K562 (cell line): ENCODE measurements at regions not wholly inside any gene's neighbourhood (a gene's known extent, or its start where the extent isn't known, plus 50 kb on each side); places are given as distances from the start of the nearest gene placed in this dataset.

ENCODE experiments used
- ATAC-seq: fragments of 200-7000 bp; cut with Tn5 transposase; 3 replicates; pipeline ENCODE4 v1.9.1; 2020; ENCODE audit warnings: moderate library complexity
- BruUV-seq: library from RNA; stranded (reverse); fragments of 400-500 nt; replicated peaks from 2 replicates; lab custom pipeline; 2021; lab: Mats Ljungman, UMichigan
- CTCF ChIA-PET: fragments of 300-600 bp; formaldehyde crosslinking; extraction: SDS; loops from one replicate; lab custom pipeline; 2021; ENCODE audit warnings: low intra/inter-chr PET ratio; lab: Yijun Ruan, JAX
- POLR2A ChIA-PET: fragments of 300-600, 350-650 bp; sonication (Branson Sonifier 250); formaldehyde crosslinking; extraction: SDS; loops from one replicate; lab custom pipeline; 2021; ENCODE audit warnings: antibody characterized with exemption, inconsistent platforms; lab: Yijun Ruan, JAX
- DNase-seq, 4 experiments: peaks; one replicate each; pipeline versions ENCODE4 v3.0.0 to v3.0.0-alpha.2; 2011 to 2018; ENCODE audit warnings: low spot score in 3 of 4, mixed read lengths in 3 of 4; ENCODE audit errors: extremely low read depth in 1 of 4
- FAIRE-seq: peaks from 2 replicates; lab custom pipeline; 2011; peaks lifted over from hg19 to GRCh38; lab: Jason Lieb, UNC
- H2AFZ ChIP-seq: 2 replicates; pipeline ENCODE4 v1.6.0; 2011; ENCODE audit warnings: low read depth, low read length, control low read depth, inconsistent platforms
- H3K27ac ChIP-seq: fragments of 200-600 bp; 3 replicates; pipeline ENCODE4 v1.8.0; 2011; ENCODE audit warnings: low read depth, mild to moderate bottlenecking, control low read depth, inconsistent platforms, low read length, moderate library complexity, mixed read lengths; ENCODE audit errors: extremely low read depth
- H3K27me3 ChIP-seq, 2 experiments: fragments of 300-600 bp in 1 of 2; 2 replicates in 1 of 2; 3 replicates in 1 of 2; pipeline versions ENCODE4 v1.6.0 to v1.8.0; 2011; ENCODE audit warnings: inconsistent platforms in 2 of 2, low read length in 2 of 2, mild to moderate bottlenecking in 1 of 2, mixed read lengths in 1 of 2, moderate library complexity in 1 of 2; ENCODE audit not compliant: control insufficient read depth in 2 of 2, insufficient read depth in 2 of 2
- H3K36me3 ChIP-seq: fragments of 300-600 bp; 3 replicates; pipeline ENCODE4 v1.8.0; 2011; ENCODE audit warnings: mild to moderate bottlenecking, low read length, inconsistent platforms; ENCODE audit not compliant: control insufficient read depth, insufficient read depth
- H3K4me1 ChIP-seq, 2 experiments: fragments of 200-600 bp in 1 of 2; replicated peaks in 1 of 2; 2 replicates in 1 of 2; 3 replicates in 1 of 2; pipeline versions ENCODE4 v1.5.1 to v1.8.0; 2011; ENCODE audit warnings: inconsistent platforms in 2 of 2, low read length in 2 of 2, mild to moderate bottlenecking in 1 of 2, mixed read lengths in 1 of 2, moderate library complexity in 1 of 2; ENCODE audit not compliant: control insufficient read depth in 2 of 2, insufficient read depth in 2 of 2
- H3K4me2 ChIP-seq: 2 replicates; pipeline ENCODE4 v1.6.1; 2011; ENCODE audit warnings: low read length, control low read depth, inconsistent platforms, mixed read lengths; ENCODE audit not compliant: insufficient read depth
- H3K4me3 ChIP-seq: fragments of 200-600 bp; sonication (generic), shearing (Covaris generic); 2 replicates; pipeline ENCODE4 v1.5.1; 2016; ENCODE audit warnings: control low read depth, inconsistent platforms
- H3K79me2 ChIP-seq: fragments of 200-600 bp; 3 replicates; pipeline ENCODE4 v1.8.0; 2011; ENCODE audit warnings: low read length, inconsistent platforms; ENCODE audit not compliant: control insufficient read depth, insufficient read depth
- H3K9ac ChIP-seq, 2 experiments: 2 replicates each; pipeline versions ENCODE4 v1.6.0 to v1.6.1; 2011; ENCODE audit warnings: low read depth in 2 of 2, low read length in 2 of 2, control low read depth in 1 of 2, inconsistent platforms in 1 of 2, mild to moderate bottlenecking in 1 of 2, mixed read lengths in 1 of 2; ENCODE audit not compliant: insufficient read depth in 1 of 2
- H3K9me1 ChIP-seq: one replicate; pipeline ENCODE4 v1.6.0; 2011; ENCODE audit warnings: inconsistent platforms, mild to moderate bottlenecking, low read length, moderate library complexity; ENCODE audit not compliant: control insufficient read depth, insufficient read depth
- H3K9me3 ChIP-seq: replicated peaks from 2 replicates; pipeline ENCODE4 v1.5.1; 2011; ENCODE audit warnings: low read depth, low read length, inconsistent platforms; ENCODE audit not compliant: control insufficient read depth, insufficient read depth
- H4K20me1 ChIP-seq: replicated peaks from 2 replicates; pipeline ENCODE4 v1.6.1; 2011; ENCODE audit warnings: low read length, inconsistent platforms, mixed read lengths; ENCODE audit not compliant: control insufficient read depth, insufficient read depth
- ATF6 ChIP-seq: sonication (generic); formaldehyde crosslinking; IDR thresholded peaks from 2 replicates; pipeline ENCODE4 v1.4.0; 2020; ENCODE audit warnings: mild to moderate bottlenecking, missing genetic modification reagents
- CBX1 ChIP-seq: sonication (generic); IDR thresholded peaks from 2 replicates; pipeline ENCODE4 v1.6.1; 2016; ENCODE audit warnings: antibody characterized with exemption, low read depth, mild to moderate bottlenecking
- COPS2 ChIP-seq: fragments of 450-650 bp; conservative IDR thresholded peaks from 2 replicates; pipeline ENCODE4 v1.6.1; 2016; ENCODE audit warnings: mild to moderate bottlenecking, moderate library complexity
- FOS ChIP-seq: IDR thresholded peaks from 3 replicates; pipeline ENCODE4 v1.6.1; 2011; ENCODE audit not compliant: insufficient read length; ENCODE audit errors: extremely low read depth
- GTF2F1 ChIP-seq: IDR thresholded peaks from 2 replicates; pipeline ENCODE4 v1.6.1; 2011; ENCODE audit warnings: low read depth, low read length, improper control_type of control experiment
- HMG20B ChIP-seq: fragments of 250-450 bp; sonication (Bioruptor Pico); IDR thresholded peaks from 2 replicates; pipeline ENCODE4 v1.5.0; 2021; ENCODE audit warnings: mild to moderate bottlenecking
- KDM2B ChIP-seq: fragments of 250-450 bp; sonication (Bioruptor Pico); IDR thresholded peaks from 2 replicates; pipeline ENCODE4 v1.8.0; 2021; ENCODE audit warnings: mild to moderate bottlenecking, moderate library complexity
- LCOR ChIP-seq: sonication (generic); formaldehyde crosslinking; IDR thresholded peaks from 2 replicates; pipeline ENCODE4 v1.8.0; 2022; ENCODE audit warnings: mild to moderate bottlenecking, missing genetic modification reagents
- MBD2 ChIP-seq: sonication (generic); IDR thresholded peaks from 2 replicates; pipeline ENCODE4 v1.6.1; 2016; ENCODE audit warnings: low read depth, borderline replicate concordance
- POLR3A ChIP-seq: IDR thresholded peaks from 2 replicates; pipeline ENCODE4 v1.6.1; 2011; ENCODE audit warnings: borderline replicate concordance, mild to moderate bottlenecking, moderate library complexity; ENCODE audit not compliant: insufficient read length, insufficient read depth; ENCODE audit errors: extremely low read depth
- RNF219 ChIP-seq: fragments of 250-450 bp; sonication (Bioruptor Pico); IDR thresholded peaks from 2 replicates; pipeline ENCODE4 v1.5.0; 2022; ENCODE audit warnings: mild to moderate bottlenecking
- SAFB ChIP-seq: fragments of 200-400 bp; formaldehyde crosslinking; IDR thresholded peaks from 2 replicates; pipeline ENCODE4 v1.6.1; 2017; ENCODE audit warnings: low read depth, low read length, borderline replicate concordance
- SMAD3 ChIP-seq: fragments of 450-650 bp; formaldehyde crosslinking; conservative IDR thresholded peaks from 2 replicates; pipeline ENCODE4 v1.4.0; 2020; ENCODE audit warnings: mild to moderate bottlenecking
- U2AF1 ChIP-seq: fragments of 200-400 bp; formaldehyde crosslinking; optimal IDR thresholded peaks from 2 replicates; pipeline ENCODE3; 2017; ENCODE audit warnings: mild to moderate bottlenecking, low read depth, low read length, moderate library complexity
- ZBTB17 ChIP-seq: fragments of 450-650 bp; formaldehyde crosslinking; IDR thresholded peaks from 2 replicates; pipeline ENCODE4 v1.4.0; 2020; ENCODE audit warnings: mild to moderate bottlenecking
- WGBS: fragments of 100-300 bp; shearing (Covaris generic); methylation state at CpG from one replicate; pipeline ENCODE4 v1.1.6; 2016; ENCODE audit warnings: low coverage, mixed read lengths; ENCODE audit not compliant: insufficient coverage; ENCODE audit errors: missing lambda C conversion rate; 5-methylcytosine and 5-hydroxymethylcytosine counted together
- in situ Hi-C: fragments of 300-500 bp; cut with MboI; formaldehyde crosslinking; loops from 4 replicates; pipeline ENCODE4 v1.15.0; 2018; ENCODE audit warnings: inconsistent platforms, mixed read lengths
- intact Hi-C: fragments of 100-400 bp; cut with micrococcal nuclease; formaldehyde crosslinking; loops from 2 replicates; pipeline ENCODE4 v1.14.2; 2022

- Histone ChIP-seq H3K4me2 (no peak overlapping the region), H2AFZ (no peak overlapping the region), H3K4me1 (no peaks in the 10 kb centered on the region), H3K36me3 (no peaks in the 10 kb centered on the region), H3K27me3 (no peaks in the 10 kb centered on the region), H3K79me2 (no peaks in the 10 kb centered on the region), H4K20me1 (no peaks in the 10 kb centered on the region), H3K9ac (no peak overlapping the region), H3K27ac (no peak overlapping the region), H3K9me3 (no peaks in the 10 kb centered on the region), H3K9me1 (no peaks in the 10 kb centered on the region), H3K4me3 (no peak overlapping the region)
- no peak for TF ChIP-seq SAFB
- no peak for TF ChIP-seq U2AF1
- TF ChIP-seq POLR3A: no peak
- POLR2A ChIA-PET: no interaction called here
- ATAC-seq (no peak), FAIRE-seq (no peak), DNase-seq (no peak)
- CTCF ChIA-PET: no interaction called here
- BruUV-seq: no TSS peak
- intact Hi-C loops (no loop called here), in situ Hi-C loops (no loop called here)
Observed at GRCh38 chr12:42760550-42760949, 171.0 kb upstream of the PRICKLE1 start.

- Histone ChIP-seq H2AFZ (no peak overlapping the region), H4K20me1 (no peaks in the 10 kb centered on the region), H3K36me3 (no peaks in the 10 kb centered on the region), H3K27me3 (no peaks in the 10 kb centered on the region), H3K4me2 (no peak overlapping the region), H3K9me3 (no peaks in the 10 kb centered on the region), H3K4me1 (no peaks in the 10 kb centered on the region), H3K27ac (no peak overlapping the region), H3K9ac (no peak overlapping the region), H3K4me3 (no peak overlapping the region), H3K9me1 (no peaks in the 10 kb centered on the region), H3K79me2 (no peaks in the 10 kb centered on the region)
- POLR2A ChIA-PET: no interaction called here
- intact Hi-C loops: no loop called here
- BruUV-seq: no TSS peak
- CTCF ChIA-PET: no interaction called here
- no peak for ATAC-seq
- DNase-seq: no peak
- in situ Hi-C loops: no loop called here
- 3% methylated on average over 6 of the region's 6 CpGs for WGBS
- FAIRE-seq: no peak
- TF ChIP-seq MBD2: no peak
- TF ChIP-seq LCOR (CRISPR knock-in tag): no peak
- no peak for TF ChIP-seq COPS2
- no peak for TF ChIP-seq ZBTB17 (CRISPR knock-in tag)
- TF ChIP-seq FOS: no peak
- no peak for TF ChIP-seq RNF219
- TF ChIP-seq SMAD3 (CRISPR knock-in tag): no peak
- no peak for TF ChIP-seq ATF6 (CRISPR knock-in tag)
- no peak for TF ChIP-seq CBX1
- no peak for TF ChIP-seq HMG20B
- TF ChIP-seq GTF2F1: no peak
- TF ChIP-seq KDM2B (CRISPR knock-in tag): no peak
Observed at GRCh38 chr12:42759622-42760273, 170.2 kb upstream of the PRICKLE1 start.
